ENCODE measurements at regions not wholly inside any gene's neighbourhood (a gene's known extent, or its start where the extent isn't known, plus 50 kb on each side); places are given as distances from the start of the nearest gene placed in this dataset.

- TF ChIP-seq YY1 (IDR thresholded peaks at IDR 0.05) (no peak), CTCF (IDR thresholded peaks at IDR 0.05; ENCODE audit: low read depth, low read length, missing input control) (no peak), FOXA1 (IDR thresholded peaks at IDR 0.05) (no peak), RAD21 (IDR thresholded peaks at IDR 0.05) (no peak), NR2F2 (IDR thresholded peaks at IDR 0.05) (no peak), ATF3 (IDR thresholded peaks at IDR 0.05) (no peak), SP1 (IDR thresholded peaks at IDR 0.05) (no peak), MAX (IDR thresholded peaks at IDR 0.05) (no peak), GABPA (IDR thresholded peaks at IDR 0.05 in 1 of 2, conservative IDR thresholded peaks at IDR 0.05 in 1 of 2) (no peak), REST (IDR thresholded peaks at IDR 0.05) (no peak), JUND (IDR thresholded peaks at IDR 0.05) (no peak), ZBTB33 (IDR thresholded peaks at IDR 0.05) (no peak), HNF4A (conservative IDR thresholded peaks at IDR 0.05) (no peak)
Measured at GRCh38 chr12:20134652-20135051, 233.7 kb upstream of the PDE3A start.
